Activated naive CD8-positive, alpha-beta T cell treated with anti-CD3 and anti-CD28 coated beads, Interleukin-2, amount 50 U/mL, for 24 hours (primary cell): ENCODE measurements at regions not wholly inside any gene's neighbourhood (a gene's known extent, or its start where the extent isn't known, plus 50 kb on each side); places are given as distances from the start of the nearest gene placed in this dataset.

Source experiments
- ATAC-seq: fragments of 150-1000 bp; cut with Tn5 transposase; one replicate; pipeline ENCODE4 v1.10.0; 2021
- DNase-seq: peaks from one replicate; pipeline ENCODE4 v3.0.0; 2021
- H3K27ac Mint-ChIP-seq: one replicate; pipeline ENCODE4 v1.8.0; 2021; ENCODE audit warnings: mild to moderate bottlenecking, mixed read lengths
- H3K27me3 Mint-ChIP-seq: one replicate; pipeline ENCODE4 v1.8.0; 2021; ENCODE audit warnings: mixed read lengths
- H3K36me3 Mint-ChIP-seq: one replicate; pipeline ENCODE4 v1.8.0; 2021; ENCODE audit warnings: low read depth, mixed read lengths
- H3K4me1 Mint-ChIP-seq: one replicate; pipeline ENCODE4 v1.8.0; 2021; ENCODE audit warnings: mixed read lengths
- H3K4me3 Mint-ChIP-seq: one replicate; pipeline ENCODE4 v1.8.0; 2021; ENCODE audit warnings: mild to moderate bottlenecking, moderate library complexity, mixed read lengths
- H3K9me3 Mint-ChIP-seq: one replicate; pipeline ENCODE4 v1.8.0; 2021; ENCODE audit warnings: mixed read lengths

GRCh38 chr5:89411891-89412290 is 528.9 kb upstream of the MEF2C start:
- Mint-ChIP-seq H3K9me3 (peaks cover 12% of the 10 kb centered on the region), H3K36me3 (no peaks in the 10 kb centered on the region), H3K4me1 (peaks cover 3% of the 10 kb centered on the region), H3K27ac (no peak overlapping the region), H3K4me3 (no peak overlapping the region), H3K27me3 (no peaks in the 10 kb centered on the region)
- no peak for DNase-seq
- no peak for ATAC-seq

- H3K4me3 Mint-ChIP-seq: no peak overlapping the region
- H3K9me3 Mint-ChIP-seq: peaks cover 4% of the 10 kb centered on the region
- H3K4me1 Mint-ChIP-seq: no peaks in the 10 kb centered on the region
- H3K27ac Mint-ChIP-seq: no peak overlapping the region
- no peak for DNase-seq
- no peaks in the 10 kb centered on the region for H3K27me3 Mint-ChIP-seq
- H3K36me3 Mint-ChIP-seq: no peaks in the 10 kb centered on the region
- ATAC-seq: no peak
Observed at GRCh38 chr5:89407054-89407453, 524.1 kb upstream of the MEF2C start.

GRCh38 chr5:89401659-89402058 is 518.7 kb upstream of the MEF2C start:
- H3K4me3 Mint-ChIP-seq: no peak overlapping the region
- H3K27me3 Mint-ChIP-seq: no peaks in the 10 kb centered on the region
- ATAC-seq (no peak), DNase-seq (no peak)
- peaks cover 8% of the 10 kb centered on the region for H3K4me1 Mint-ChIP-seq
- H3K36me3 Mint-ChIP-seq: no peaks in the 10 kb centered on the region
- H3K9me3 Mint-ChIP-seq: no peaks in the 10 kb centered on the region
- H3K27ac Mint-ChIP-seq: no peak overlapping the region

- peaks cover 14% of the 10 kb centered on the region for H3K4me1 Mint-ChIP-seq
- no peak overlapping the region for H3K4me3 Mint-ChIP-seq
- H3K9me3 Mint-ChIP-seq: no peaks in the 10 kb centered on the region
- DNase-seq (no peak), ATAC-seq (no peak)
- no peak overlapping the region for H3K27ac Mint-ChIP-seq
- no peaks in the 10 kb centered on the region for H3K36me3 Mint-ChIP-seq
- H3K27me3 Mint-ChIP-seq: no peaks in the 10 kb centered on the region
Observed at GRCh38 chr5:89401012-89401411, 518.0 kb upstream of the MEF2C start.

GRCh38 chr5:89399548-89399947 is 516.6 kb upstream of the MEF2C start:
- no peaks in the 10 kb centered on the region for H3K36me3 Mint-ChIP-seq
- H3K4me3 Mint-ChIP-seq: no peak overlapping the region
- H3K27ac Mint-ChIP-seq: no peak overlapping the region
- no peaks in the 10 kb centered on the region for H3K9me3 Mint-ChIP-seq
- H3K4me1 Mint-ChIP-seq: peaks cover 19% of the 10 kb centered on the region
- ATAC-seq: no peak
- DNase-seq: no peak
- H3K27me3 Mint-ChIP-seq: no peaks in the 10 kb centered on the region

- no peak overlapping the region for H3K4me3 Mint-ChIP-seq
- H3K36me3 Mint-ChIP-seq: no peaks in the 10 kb centered on the region
- H3K27ac Mint-ChIP-seq: peak overlapping the region; percentile 53
Observed at GRCh38 chr5:89397096-89397495, 514.1 kb upstream of the MEF2C start.

GRCh38 chr5:89396278-89396954 is 513.4 kb upstream of the MEF2C start:
- H3K4me3 Mint-ChIP-seq: no peak overlapping the region
- ATAC-seq (no peak), DNase-seq (no peak)
- H3K36me3 Mint-ChIP-seq: no peaks in the 10 kb centered on the region
- no peaks in the 10 kb centered on the region for H3K27me3 Mint-ChIP-seq
- peak overlapping the region; percentile 53 for H3K27ac Mint-ChIP-seq
- H3K9me3 Mint-ChIP-seq: no peaks in the 10 kb centered on the region
- H3K4me1 Mint-ChIP-seq: peaks cover 19% of the 10 kb centered on the region

More at GRCh38 chr5:89397096-89397495, 514.1 kb upstream of the MEF2C start:
- H3K9me3 Mint-ChIP-seq: no peaks in the 10 kb centered on the region
- peaks cover 19% of the 10 kb centered on the region for H3K4me1 Mint-ChIP-seq
- DNase-seq (no peak), ATAC-seq (no peak)
- no peaks in the 10 kb centered on the region for H3K27me3 Mint-ChIP-seq

GRCh38 chr5:89395111-89395510 is 512.1 kb upstream of the MEF2C start:
- Mint-ChIP-seq H3K4me1 (peaks cover 19% of the 10 kb centered on the region), H3K4me3 (no peak overlapping the region), H3K27ac (no peak overlapping the region), H3K27me3 (no peaks in the 10 kb centered on the region), H3K9me3 (no peaks in the 10 kb centered on the region), H3K36me3 (no peaks in the 10 kb centered on the region)
- ATAC-seq: no peak
- no peak for DNase-seq

GRCh38 chr5:89388872-89389271 is 505.9 kb upstream of the MEF2C start:
- Mint-ChIP-seq H3K36me3 (no peaks in the 10 kb centered on the region), H3K27ac (no peak overlapping the region), H3K4me1 (no peaks in the 10 kb centered on the region), H3K9me3 (no peaks in the 10 kb centered on the region), H3K4me3 (no peak overlapping the region), H3K27me3 (no peaks in the 10 kb centered on the region)
- DNase-seq (no peak), ATAC-seq (no peak)

GRCh38 chr5:89384391-89384790 is 501.4 kb upstream of the MEF2C start:
- H3K27me3 Mint-ChIP-seq: no peaks in the 10 kb centered on the region
- no peaks in the 10 kb centered on the region for H3K36me3 Mint-ChIP-seq
- no peak overlapping the region for H3K4me3 Mint-ChIP-seq
- no peak overlapping the region for H3K27ac Mint-ChIP-seq
- DNase-seq (no peak), ATAC-seq (no peak)
- H3K9me3 Mint-ChIP-seq: no peaks in the 10 kb centered on the region
- no peaks in the 10 kb centered on the region for H3K4me1 Mint-ChIP-seq

GRCh38 chr5:89380635-89381034 is 497.7 kb upstream of the MEF2C start:
- Mint-ChIP-seq H3K27me3 (no peaks in the 10 kb centered on the region), H3K9me3 (no peaks in the 10 kb centered on the region), H3K27ac (no peak overlapping the region), H3K36me3 (no peaks in the 10 kb centered on the region), H3K4me1 (no peaks in the 10 kb centered on the region), H3K4me3 (no peak overlapping the region)
- ATAC-seq: no peak
- DNase-seq: no peak

- H3K36me3 Mint-ChIP-seq: no peaks in the 10 kb centered on the region
- H3K4me1 Mint-ChIP-seq: no peaks in the 10 kb centered on the region
- no peaks in the 10 kb centered on the region for H3K27me3 Mint-ChIP-seq
- H3K9me3 Mint-ChIP-seq: no peaks in the 10 kb centered on the region
- H3K27ac Mint-ChIP-seq: no peak overlapping the region
- ATAC-seq (no peak), DNase-seq (no peak)
- H3K4me3 Mint-ChIP-seq: no peak overlapping the region
Observed at GRCh38 chr5:89377767-89378455, 494.9 kb upstream of the MEF2C start.

GRCh38 chr5:89374818-89375521 is 492.0 kb upstream of the MEF2C start:
- no peak overlapping the region for H3K4me3 Mint-ChIP-seq
- H3K27ac Mint-ChIP-seq: no peak overlapping the region
- no peaks in the 10 kb centered on the region for H3K4me1 Mint-ChIP-seq
- H3K9me3 Mint-ChIP-seq: no peaks in the 10 kb centered on the region
- no peaks in the 10 kb centered on the region for H3K27me3 Mint-ChIP-seq
- ATAC-seq (no peak), DNase-seq (no peak)
- no peaks in the 10 kb centered on the region for H3K36me3 Mint-ChIP-seq

- DNase-seq (no peak), ATAC-seq (no peak)
- peaks cover 6% of the 10 kb centered on the region for H3K9me3 Mint-ChIP-seq
- H3K4me3 Mint-ChIP-seq: no peak overlapping the region
- H3K36me3 Mint-ChIP-seq: no peaks in the 10 kb centered on the region
- no peak overlapping the region for H3K27ac Mint-ChIP-seq
- H3K4me1 Mint-ChIP-seq: no peaks in the 10 kb centered on the region
- no peaks in the 10 kb centered on the region for H3K27me3 Mint-ChIP-seq
Observed at GRCh38 chr5:89374144-89374784, 491.3 kb upstream of the MEF2C start.

- H3K4me1 Mint-ChIP-seq: no peaks in the 10 kb centered on the region
- no peak for ATAC-seq
- H3K27ac Mint-ChIP-seq: no peak overlapping the region
- no peak for DNase-seq
- no peak overlapping the region for H3K4me3 Mint-ChIP-seq
- H3K36me3 Mint-ChIP-seq: no peaks in the 10 kb centered on the region
- H3K9me3 Mint-ChIP-seq: peaks cover 6% of the 10 kb centered on the region
- H3K27me3 Mint-ChIP-seq: no peaks in the 10 kb centered on the region
Observed at GRCh38 chr5:89372176-89372575, 489.2 kb upstream of the MEF2C start.
